ENCODE measurements at regions not wholly inside any gene's neighbourhood (a gene's known extent, or its start where the extent isn't known, plus 50 kb on each side); places are given as distances from the start of the nearest gene placed in this dataset.

DNA sequence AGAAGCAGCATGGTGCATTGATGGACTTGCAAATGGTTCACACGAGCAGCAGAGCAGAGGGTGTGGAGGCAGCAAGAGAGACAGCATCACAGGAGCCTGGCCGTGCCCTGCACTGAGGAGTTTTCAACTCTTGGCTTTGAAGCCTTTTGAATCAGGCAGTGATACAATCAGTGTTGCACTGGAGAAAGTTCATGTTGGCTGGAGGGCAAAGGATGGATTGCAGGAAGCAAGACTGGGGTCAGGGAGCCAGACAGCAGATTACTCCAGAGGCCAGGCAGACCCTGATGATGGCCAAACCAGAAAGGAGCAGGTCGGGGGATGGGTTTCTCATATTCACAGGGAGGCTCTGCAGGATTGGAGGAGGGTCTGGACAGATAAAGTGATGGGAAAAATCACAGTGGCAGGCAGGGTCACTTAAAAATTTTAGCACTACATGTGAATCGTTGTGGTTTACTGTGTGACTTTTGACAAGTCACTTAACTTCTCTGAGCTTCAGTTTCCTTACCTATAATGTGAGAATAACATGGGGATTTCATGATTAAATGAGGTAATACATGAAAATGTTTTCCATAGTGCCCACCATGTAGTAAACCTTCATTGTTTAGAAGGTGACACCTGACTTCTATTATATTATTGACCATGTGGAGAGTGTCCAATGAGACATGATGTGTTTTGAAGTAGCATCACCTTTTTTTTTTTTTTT is 125.3 kb downstream of the SALL1 start:
- H2BK12ac ChIP-seq (ENCODE audit: low read depth, low read length), result no peak overlapping the region
- no peaks in the 10 kb centered on the region; a peak in 1 of 7 replicates for H3K27me3 ChIP-seq (replicated peaks in 1 of 4; ENCODE audit: control insufficient read depth in 3 of 4, extremely low read depth in 1 of 4, insufficient read depth in 3 of 4, low read length in 3 of 4)
- H3K27ac ChIP-seq (ENCODE audit: low read depth, low read length), result no peak overlapping the region
- no peaks in the 10 kb centered on the region for H3K36me3 ChIP-seq (ENCODE audit: control insufficient read depth in 2 of 4, insufficient read depth in 4 of 4, low read length in 3 of 4)
- ChIA-PET POLR2A (ENCODE audit: partially characterized antibody) (no interaction called here), CTCF (ENCODE audit: partially characterized antibody) (interaction anchor here (0.6 kb wide), 1 partner anchor 742 kb away, joined by 3 read pairs; no protein-coding TSS in a partner anchor)
- no peak overlapping the region for H4K8ac ChIP-seq (ENCODE audit: extremely low read depth, insufficient read depth, low read length)
- H2BK20ac ChIP-seq (ENCODE audit: low read length), result no peak overlapping the region
- no peak overlapping the region for H3K18ac ChIP-seq (ENCODE audit: extremely low read depth, low read length)
- WGBS, 2 experiments (ENCODE audit: extremely low coverage in 1 of 2, insufficient coverage in 1 of 2, insufficient read length in 1 of 2, insufficient replicate concordance in 2 of 2, low coverage in 1 of 2, low lambda C conversion rate in 2 of 2, missing lambda C conversion rate in 1 of 2), result 83% methylated on average over 4 of the region's 4 CpGs; no CpG with 5 or more reads in 1 of the 2 experiments
- H3K4me2 ChIP-seq (ENCODE audit: insufficient read depth in 1 of 2, low read depth in 2 of 2, low read length in 2 of 2), result no peak overlapping the region
- H3K4me1 ChIP-seq (replicated peaks in 1 of 4; ENCODE audit: control insufficient read depth in 3 of 4, insufficient read depth in 4 of 4, low read length in 3 of 4), result peaks cover 0 to 9% (median 1%) of the 10 kb centered on the region in 4 experiments; a peak in 1 of 7 replicates
- H3K79me2 ChIP-seq (ENCODE audit: control insufficient read depth in 1 of 2, insufficient read depth in 2 of 2, low read length in 2 of 2), result no peaks in the 10 kb centered on the region
- DNase-seq (ENCODE audit: low read depth in 1 of 2, low spot score in 2 of 2) (no peak), FAIRE-seq (no peak)
- H4K20me1 ChIP-seq (replicated peaks in 1 of 2; ENCODE audit: control insufficient read depth in 1 of 2, insufficient read depth in 2 of 2, low read length in 2 of 2), result no peaks in the 10 kb centered on the region
- H2BK5ac ChIP-seq (ENCODE audit: low read depth, low read length), result no peak overlapping the region
- H2AFZ ChIP-seq (ENCODE audit: low read length), result no peak overlapping the region
- H2BK15ac ChIP-seq (ENCODE audit: low read length), result no peak overlapping the region
- H2BK120ac ChIP-seq (replicated peaks; ENCODE audit: low read depth, low read length), result no peak overlapping the region
- H3K4me3 ChIP-seq (ENCODE audit: extremely low read depth in 1 of 4, insufficient read depth in 2 of 4, low read depth in 3 of 4, low read length in 4 of 4), result no peak overlapping the region
- no peak overlapping the region for H3K56ac ChIP-seq (replicated peaks; ENCODE audit: insufficient read length, low read depth, low read length)
- no peak overlapping the region for H3K9ac ChIP-seq (replicated peaks in 1 of 4; ENCODE audit: extremely low read depth in 1 of 4, low read depth in 3 of 4, low read length in 3 of 4)
- H2AK5ac ChIP-seq (ENCODE audit: low read depth, low read length), result no peak overlapping the region
- H3K23me2 ChIP-seq (ENCODE audit: low read depth, low read length), result no peaks in the 10 kb centered on the region
- H3K9me3 ChIP-seq (ENCODE audit: insufficient read depth in 2 of 2, low read depth in 1 of 2, low read length in 1 of 2), result no peaks in the 10 kb centered on the region
- no peak overlapping the region for H3K23ac ChIP-seq (ENCODE audit: insufficient read length)
- no peaks in the 10 kb centered on the region for H3K79me1 ChIP-seq (ENCODE audit: low read depth, low read length)
- H3K4ac ChIP-seq (replicated peaks; ENCODE audit: insufficient read length, low read depth, low read length), result no peak overlapping the region
- TF ChIP-seq SAP30 (IDR thresholded peaks at IDR 0.05; ENCODE audit: insufficient read depth, insufficient replicate concordance, low read length) (no peak), KDM1A (IDR thresholded peaks at IDR 0.05; ENCODE audit: borderline replicate concordance, low read length) (peak; percentile 54; the same call in 1 of the 2 replicates)
- H4K5ac ChIP-seq (ENCODE audit: insufficient read length, low read depth, low read length), result no peak overlapping the region
- no peak overlapping the region for H4K91ac ChIP-seq (replicated peaks; ENCODE audit: insufficient read length, low read length)
- no peak overlapping the region for H3K14ac ChIP-seq (ENCODE audit: insufficient read length)
